ENCODE measurements at regions not wholly inside any gene's neighbourhood (a gene's known extent, or its start where the extent isn't known, plus 50 kb on each side); places are given as distances from the start of the nearest gene placed in this dataset.

DNA sequence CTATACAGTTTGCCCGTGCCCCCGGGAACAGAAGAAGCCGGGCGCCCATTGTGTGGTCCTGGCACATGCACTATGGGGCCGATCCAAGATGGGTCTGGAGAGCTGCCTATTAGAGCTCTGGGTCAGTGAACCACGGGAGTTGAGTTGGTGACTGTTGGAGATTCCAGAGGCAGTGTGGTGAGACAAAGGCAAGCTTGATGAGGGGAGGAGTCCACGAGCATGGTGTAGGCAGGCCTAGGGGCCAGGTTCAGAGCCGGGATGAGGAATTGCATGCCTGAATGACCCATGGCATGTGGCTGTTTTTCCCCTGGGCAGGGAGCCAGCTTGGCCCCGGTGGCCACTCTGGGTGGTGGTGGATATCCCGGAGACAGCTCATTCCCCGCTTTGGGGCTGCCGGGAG, 84.4 kb upstream of the STC2 start:
- H3K27ac ChIP-seq, result no peak overlapping the region
- H3K4me3 ChIP-seq (ENCODE audit: low read depth, low read length), result no peak overlapping the region
- peaks cover 86% of the 10 kb centered on the region for H3K27me3 ChIP-seq (ENCODE audit: insufficient read depth, low read depth, severe bottlenecking)
- no peaks in the 10 kb centered on the region for H3K36me3 ChIP-seq
- DNase-seq, result no peak
- no peaks in the 10 kb centered on the region for H3K9me3 ChIP-seq (ENCODE audit: severe bottlenecking)
- TF ChIP-seq, protein P1, sequence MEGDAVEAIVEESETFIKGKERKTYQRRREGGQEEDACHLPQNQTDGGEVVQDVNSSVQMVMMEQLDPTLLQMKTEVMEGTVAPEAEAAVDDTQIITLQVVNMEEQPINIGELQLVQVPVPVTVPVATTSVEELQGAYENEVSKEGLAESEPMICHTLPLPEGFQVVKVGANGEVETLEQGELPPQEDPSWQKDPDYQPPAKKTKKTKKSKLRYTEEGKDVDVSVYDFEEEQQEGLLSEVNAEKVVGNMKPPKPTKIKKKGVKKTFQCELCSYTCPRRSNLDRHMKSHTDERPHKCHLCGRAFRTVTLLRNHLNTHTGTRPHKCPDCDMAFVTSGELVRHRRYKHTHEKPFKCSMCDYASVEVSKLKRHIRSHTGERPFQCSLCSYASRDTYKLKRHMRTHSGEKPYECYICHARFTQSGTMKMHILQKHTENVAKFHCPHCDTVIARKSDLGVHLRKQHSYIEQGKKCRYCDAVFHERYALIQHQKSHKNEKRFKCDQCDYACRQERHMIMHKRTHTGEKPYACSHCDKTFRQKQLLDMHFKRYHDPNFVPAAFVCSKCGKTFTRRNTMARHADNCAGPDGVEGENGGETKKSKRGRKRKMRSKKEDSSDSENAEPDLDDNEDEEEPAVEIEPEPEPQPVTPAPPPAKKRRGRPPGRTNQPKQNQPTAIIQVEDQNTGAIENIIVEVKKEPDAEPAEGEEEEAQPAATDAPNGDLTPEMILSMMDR (IDR thresholded peaks at IDR 0.05; ENCODE audit: low read depth, low read length), result no peak

DNA sequence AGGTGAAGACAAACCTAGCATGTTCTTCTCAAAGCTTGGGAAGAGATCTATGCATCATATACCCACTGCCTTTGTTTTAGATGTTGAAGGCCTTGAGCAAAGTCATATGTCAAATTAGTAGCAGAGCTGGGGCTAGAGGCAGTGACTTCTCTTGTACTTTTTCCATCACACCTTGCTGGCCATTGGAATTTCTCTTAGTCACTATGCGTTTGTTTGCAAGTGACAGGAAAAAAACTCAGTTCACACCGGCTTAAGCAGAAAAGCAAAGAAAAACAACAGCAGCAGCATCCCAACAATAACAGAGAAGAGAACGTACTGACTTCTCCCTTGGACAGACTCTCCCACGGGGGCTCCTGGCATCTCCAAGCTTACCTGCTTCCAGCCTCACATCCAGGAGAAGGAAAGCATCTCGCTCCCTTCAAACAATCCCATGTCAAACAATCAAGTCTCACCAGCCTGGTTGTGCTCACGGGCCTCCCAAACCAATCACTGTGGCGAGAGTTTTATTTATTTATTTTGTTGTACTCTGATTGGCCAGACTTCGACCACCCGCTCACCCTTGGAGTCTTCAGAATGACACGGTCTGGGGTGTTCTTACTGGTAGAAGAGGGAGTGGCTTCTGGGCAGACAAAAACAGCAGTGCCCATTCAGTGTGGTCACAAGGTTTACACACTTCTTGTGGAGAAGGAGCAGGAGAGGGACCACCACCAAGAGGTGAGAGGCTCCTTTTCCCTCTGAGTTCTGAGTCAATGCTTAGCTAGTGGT, 83.8 kb upstream of the STC2 start:
- TF ChIP-seq, protein P1 (IDR thresholded peaks at IDR 0.05; ENCODE audit: low read depth, low read length), result no peak
- no peak for DNase-seq
- H3K36me3 ChIP-seq, result no peaks in the 10 kb centered on the region

DNA sequence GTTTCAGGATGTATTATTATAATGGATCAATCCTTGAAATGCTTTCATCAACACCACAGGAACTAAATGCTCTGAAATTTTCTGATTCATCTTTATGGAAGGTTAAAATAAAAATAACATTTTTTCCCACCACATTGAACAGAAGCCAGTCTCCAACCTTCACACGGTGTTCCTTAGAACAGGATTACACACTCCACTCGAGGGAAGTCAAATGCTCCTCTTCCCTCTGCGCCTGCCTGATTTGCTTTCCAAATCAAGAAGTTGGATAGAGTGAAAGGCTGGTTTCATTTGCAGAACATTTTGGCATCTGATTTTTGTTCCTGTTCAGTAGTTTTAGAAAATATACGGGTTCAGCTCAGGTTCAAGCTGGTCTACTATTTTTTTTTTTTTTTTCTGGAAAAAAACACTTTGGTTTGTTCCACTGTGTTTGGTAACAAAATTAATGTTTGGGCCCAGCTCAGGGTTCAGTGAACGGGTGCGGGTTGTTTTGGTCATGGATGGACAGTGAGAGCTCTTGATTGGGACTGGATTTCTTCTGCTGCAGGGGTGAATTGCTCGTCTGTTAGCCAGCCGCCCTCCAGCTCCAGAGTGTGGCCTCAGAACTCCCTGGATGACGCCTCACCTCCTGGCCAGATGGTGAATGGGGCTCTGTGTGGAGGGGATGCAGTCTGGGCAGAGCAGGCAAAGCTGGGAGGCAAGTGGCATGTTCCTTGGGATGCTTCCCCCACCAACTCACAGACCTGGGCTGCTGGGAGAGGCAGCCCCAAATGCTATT, 82.4 kb upstream of the STC2 start:
- no peaks in the 10 kb centered on the region for H3K36me3 ChIP-seq
- no peak overlapping the region for H3K27ac ChIP-seq
- H3K4me3 ChIP-seq (ENCODE audit: low read depth, low read length), result no peak overlapping the region
- DNase-seq, result no peak
- peaks cover 67% of the 10 kb centered on the region for H3K27me3 ChIP-seq (ENCODE audit: insufficient read depth, low read depth, severe bottlenecking)
- TF ChIP-seq, protein P1 (IDR thresholded peaks at IDR 0.05; ENCODE audit: low read depth, low read length), result no peak
- no peaks in the 10 kb centered on the region for H3K9me3 ChIP-seq (ENCODE audit: severe bottlenecking)

More for the DNA sequence above, 83.8 kb upstream of the STC2 start:
- Histone ChIP-seq H3K27me3 (ENCODE audit: insufficient read depth, low read depth, severe bottlenecking) (peaks cover 80% of the 10 kb centered on the region), H3K27ac (no peak overlapping the region), H3K9me3 (ENCODE audit: severe bottlenecking) (no peaks in the 10 kb centered on the region), H3K4me3 (ENCODE audit: low read depth, low read length) (no peak overlapping the region)

DNA sequence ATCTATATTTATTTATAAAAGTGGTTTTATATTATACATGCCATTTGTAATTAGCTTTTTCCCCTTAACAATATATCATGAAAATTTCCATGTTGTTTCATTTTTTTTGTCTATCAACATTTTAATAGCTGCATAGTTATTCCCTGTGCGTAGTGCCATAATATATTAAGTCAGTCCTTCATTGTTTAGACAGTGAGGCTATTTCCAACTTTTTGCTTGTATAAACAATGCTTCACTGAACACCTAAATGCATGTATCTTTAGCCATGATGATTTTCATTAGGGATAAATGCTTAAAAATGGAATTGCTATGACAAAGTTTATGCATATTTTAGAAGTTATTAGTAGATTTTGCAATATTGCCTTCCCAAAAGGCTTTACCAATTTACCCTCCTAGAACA, 80.7 kb upstream of the STC2 start:
- no peak overlapping the region for H3K4me3 ChIP-seq (ENCODE audit: low read depth, low read length)
- TF ChIP-seq, protein P1 (IDR thresholded peaks at IDR 0.05; ENCODE audit: low read depth, low read length), result no peak
- no peak for DNase-seq
- peaks cover 53% of the 10 kb centered on the region for H3K27me3 ChIP-seq (ENCODE audit: insufficient read depth, low read depth, severe bottlenecking)
- H3K27ac ChIP-seq, result no peak overlapping the region
- no peaks in the 10 kb centered on the region for H3K9me3 ChIP-seq (ENCODE audit: severe bottlenecking)
- no peaks in the 10 kb centered on the region for H3K36me3 ChIP-seq

DNA sequence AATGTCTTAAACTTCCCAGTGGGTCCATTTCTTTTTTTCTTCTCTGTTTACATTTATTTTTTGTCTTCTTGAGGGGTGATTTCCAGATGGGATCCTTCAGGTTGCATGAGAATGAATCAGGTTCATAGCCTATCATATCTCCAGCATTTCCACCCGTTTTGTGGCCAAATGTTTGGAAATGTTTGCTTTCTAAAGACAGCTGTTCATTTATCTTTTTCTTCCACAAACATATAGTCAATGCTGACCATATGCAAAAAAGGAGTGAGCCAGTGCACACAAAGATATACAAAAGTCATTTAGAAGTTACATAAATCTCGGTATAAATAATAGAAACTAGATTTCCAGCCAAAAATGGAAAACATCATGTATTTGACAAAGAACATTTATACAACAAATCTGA, 71.6 kb upstream of the STC2 start:
- Histone ChIP-seq H3K27me3 (ENCODE audit: insufficient read depth, low read depth, severe bottlenecking) (peaks cover 59% of the 10 kb centered on the region), H3K36me3 (no peaks in the 10 kb centered on the region), H3K9me3 (ENCODE audit: severe bottlenecking) (no peaks in the 10 kb centered on the region), H3K27ac (no peak overlapping the region), H3K4me3 (ENCODE audit: low read depth, low read length) (no peak overlapping the region)
- TF ChIP-seq, protein P1 (IDR thresholded peaks at IDR 0.05; ENCODE audit: low read depth, low read length), result no peak
- DNase-seq, result no peak

Measured in WERI-Rb-1 (cell line).